ENCODE measurements at regions not wholly inside any gene's neighbourhood (a gene's known extent, or its start where the extent isn't known, plus 50 kb on each side); places are given as distances from the start of the nearest gene placed in this dataset.

- TF ChIP-seq CTCF (IDR thresholded peaks at IDR 0.05) (no peak), POLR2AphosphoS5 (IDR thresholded peaks at IDR 0.05) (no peak), POLR2A (IDR thresholded peaks at IDR 0.05) (no peak)
Observed at GRCh38 chr5:30594331-30594730, 599.2 kb upstream of the CDH6 start.
